ENCODE measurements at regions not wholly inside any gene's neighbourhood (a gene's known extent, or its start where the extent isn't known, plus 50 kb on each side); places are given as distances from the start of the nearest gene placed in this dataset.

DNA sequence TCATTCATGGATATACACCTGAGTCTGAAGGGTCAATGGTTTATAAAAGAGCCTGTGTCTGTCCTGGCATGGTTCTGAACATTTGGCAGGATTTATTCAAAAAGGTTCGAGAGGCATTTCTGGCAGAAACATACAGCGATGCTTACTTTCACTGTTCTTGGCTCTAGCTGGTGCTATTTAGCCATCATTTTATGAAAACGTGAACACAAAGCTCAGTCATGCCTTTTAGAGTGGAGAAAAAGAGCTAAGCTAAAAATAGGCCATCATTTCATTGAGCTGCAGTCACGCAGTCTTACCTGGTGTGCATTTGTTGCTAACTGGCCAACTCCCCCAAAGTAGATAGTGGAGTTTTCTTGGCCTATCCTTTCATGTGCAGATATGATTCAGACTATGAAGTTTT is 1209.5 kb downstream of the SLC16A7 start:
- no peak for TF ChIP-seq CTCF (IDR thresholded peaks at IDR 0.05 in 2 of 3, conservative IDR thresholded peaks at IDR 0.05 in 1 of 3; ENCODE audit: borderline replicate concordance in 1 of 3, insufficient read depth in 1 of 3, low read depth in 2 of 3, low read length in 2 of 3)
- no peak for TF ChIP-seq ZBTB33 (IDR thresholded peaks at IDR 0.05; ENCODE audit: extremely low read depth, insufficient replicate concordance, low read length)
- TF ChIP-seq EZH2 (IDR thresholded peaks at IDR 0.05), result no peak
- TF ChIP-seq CEBPB (IDR thresholded peaks at IDR 0.05; ENCODE audit: low read depth), result no peak
- no peak for TF ChIP-seq POLR2A (IDR thresholded peaks at IDR 0.05; ENCODE audit: borderline replicate concordance, extremely low read depth, insufficient read depth, insufficient read length)
- no peak for TF ChIP-seq ZFX (IDR thresholded peaks at IDR 0.05)
- TF ChIP-seq EZH2phosphoT487 (IDR thresholded peaks at IDR 0.05; ENCODE audit: borderline replicate concordance), result no peak
